Smooth muscle cell (in vitro differentiated cells): ENCODE measurements at regions not wholly inside any gene's neighbourhood (a gene's known extent, or its start where the extent isn't known, plus 50 kb on each side); places are given as distances from the start of the nearest gene placed in this dataset.
A peak's percentile ranks its signal among the peaks of the same experiment; 100 is the strongest.

ENCODE experiments used
- DNase-seq: peaks from one replicate; lab custom pipeline; 2025; ENCODE audit not compliant: unreplicated experiment; lab: John Stamatoyannopoulos, UW
- H2AFZ ChIP-seq: fragments of 200-600 bp; sonication (generic); 2 replicates; pipeline ENCODE4 v1.6.0; 2016; ENCODE audit warnings: antibody characterized with exemption, low read depth, mild to moderate bottlenecking
- H3F3A ChIP-seq: fragments of 200-600 bp; sonication (generic); 2 replicates; pipeline ENCODE4 v1.6.0; 2017; ENCODE audit warnings: antibody characterized with exemption, low read depth
- H3K27ac ChIP-seq: fragments of 200-600 bp; sonication (generic); 2 replicates; pipeline ENCODE4 v1.5.1; 2016; ENCODE audit warnings: low read depth, mild to moderate bottlenecking
- H3K27me3 ChIP-seq: fragments of 200-600 bp; sonication (generic); 2 replicates; pipeline ENCODE4 v1.6.1; 2016; ENCODE audit warnings: low read depth, mild to moderate bottlenecking
- H3K36me3 ChIP-seq: fragments of 200-600 bp; sonication (generic); 2 replicates; pipeline ENCODE4 v1.5.1; 2016; ENCODE audit warnings: low read depth
- H3K4me1 ChIP-seq: fragments of 200-600 bp; sonication (generic); 2 replicates; pipeline ENCODE4 v1.5.1; 2016; ENCODE audit warnings: low read depth
- H3K4me2 ChIP-seq: fragments of 200-600 bp; sonication (generic); 2 replicates; pipeline ENCODE4 v1.6.0; 2016; ENCODE audit warnings: mild to moderate bottlenecking
- H3K4me3 ChIP-seq: fragments of 200-600 bp; sonication (generic); 2 replicates; pipeline ENCODE4 v1.5.1; 2016; ENCODE audit warnings: mild to moderate bottlenecking
- H3K79me2 ChIP-seq: fragments of 200-600 bp; sonication (generic); 2 replicates; pipeline ENCODE4 v1.6.0; 2016; ENCODE audit warnings: low read depth, mild to moderate bottlenecking
- H3K9ac ChIP-seq: fragments of 200-600 bp; sonication (generic); 2 replicates; pipeline ENCODE4 v1.6.0; 2016; ENCODE audit warnings: low read depth
- H3K9me3 ChIP-seq: fragments of 200-600 bp; sonication (generic); replicated peaks from 2 replicates; pipeline ENCODE4 v1.5.1; 2016; ENCODE audit warnings: low read depth
- H4K20me1 ChIP-seq: fragments of 200-600 bp; sonication (generic); 2 replicates; pipeline ENCODE4 v1.6.0; 2016; ENCODE audit warnings: low read depth
- CTCF ChIP-seq: fragments of 200-600 bp; sonication (generic); IDR thresholded peaks from 2 replicates; pipeline ENCODE4 v1.5.1; 2017; ENCODE audit warnings: borderline replicate concordance, mild to moderate bottlenecking, antibody characterized with exemption; ENCODE audit not compliant: insufficient read depth, poor library complexity, severe bottlenecking
- WGBS: methylation state at CpG from one replicate; pipeline ENCODE4 v1.1.7; 2016; ENCODE audit warnings: low lambda C conversion rate; 5-methylcytosine and 5-hydroxymethylcytosine counted together

- H3K4me1 ChIP-seq, result peaks cover 29% of the 10 kb centered on the region
- H4K20me1 ChIP-seq, result no peaks in the 10 kb centered on the region
- H3K27ac ChIP-seq, result no peak overlapping the region
- WGBS, result 3% methylated on average over 17 of the region's 17 CpGs
- H3K36me3 ChIP-seq, result no peaks in the 10 kb centered on the region
- no peak overlapping the region for H3K9ac ChIP-seq
- H3K79me2 ChIP-seq, result no peaks in the 10 kb centered on the region
- H2AFZ ChIP-seq, result peak overlapping the region; percentile 64
- peaks cover 89% of the 10 kb centered on the region for H3K27me3 ChIP-seq
- TF ChIP-seq CTCF, result no peak
- no peaks in the 10 kb centered on the region for H3F3A ChIP-seq
- no peak for DNase-seq
- peak overlapping the region; percentile 93 for H3K4me2 ChIP-seq
- peak overlapping the region; percentile 46 for H3K4me3 ChIP-seq
- H3K9me3 ChIP-seq, result no peaks in the 10 kb centered on the region
These were observed 296.7 kb downstream of the TFAP2C start for GRCh38 chr20:56925831-56926170.

- Histone ChIP-seq H3F3A (no peaks in the 10 kb centered on the region), H3K4me2 (no peak overlapping the region), H3K9ac (no peak overlapping the region), H3K27me3 (peaks cover 89% of the 10 kb centered on the region), H3K36me3 (no peaks in the 10 kb centered on the region), H4K20me1 (no peaks in the 10 kb centered on the region), H2AFZ (no peak overlapping the region), H3K4me1 (peaks cover 29% of the 10 kb centered on the region), H3K9me3 (no peaks in the 10 kb centered on the region), H3K4me3 (no peak overlapping the region), H3K27ac (no peak overlapping the region), H3K79me2 (no peaks in the 10 kb centered on the region)
- 69% methylated on average over 2 of the region's 2 CpGs for WGBS
- TF ChIP-seq CTCF, result no peak
- DNase-seq, result no peak
These were observed 297.4 kb downstream of the TFAP2C start for GRCh38 chr20:56926501-56926900.

- Histone ChIP-seq H3K9ac (no peak overlapping the region), H3K4me1 (peaks cover 29% of the 10 kb centered on the region), H3F3A (no peaks in the 10 kb centered on the region), H3K4me2 (no peak overlapping the region), H3K9me3 (no peaks in the 10 kb centered on the region), H3K36me3 (no peaks in the 10 kb centered on the region), H3K27ac (no peak overlapping the region), H3K27me3 (peaks cover 85% of the 10 kb centered on the region), H4K20me1 (no peaks in the 10 kb centered on the region), H3K79me2 (no peaks in the 10 kb centered on the region), H3K4me3 (no peak overlapping the region), H2AFZ (no peak overlapping the region)
- WGBS, result 80% methylated on average over 8 of the region's 8 CpGs
- TF ChIP-seq CTCF, result no peak
- no peak for DNase-seq
These were observed 298.0 kb downstream of the TFAP2C start for GRCh38 chr20:56927127-56927526.

GRCh38 chr20:56928007-56928406 lies 298.9 kb downstream of the TFAP2C start:
- no peak overlapping the region for H3K4me3 ChIP-seq
- no peak overlapping the region for H3K9ac ChIP-seq
- H3F3A ChIP-seq, result no peaks in the 10 kb centered on the region
- peaks cover 77% of the 10 kb centered on the region for H3K27me3 ChIP-seq
- no peak for DNase-seq
- H3K9me3 ChIP-seq, result no peaks in the 10 kb centered on the region
- H3K36me3 ChIP-seq, result no peaks in the 10 kb centered on the region
- no peaks in the 10 kb centered on the region for H4K20me1 ChIP-seq
- H3K4me2 ChIP-seq, result no peak overlapping the region
- no peaks in the 10 kb centered on the region for H3K79me2 ChIP-seq
- H3K27ac ChIP-seq, result no peak overlapping the region
- H3K4me1 ChIP-seq, result peaks cover 29% of the 10 kb centered on the region
- no peak overlapping the region for H2AFZ ChIP-seq
- WGBS, result 36% methylated on average over 2 of the region's 5 CpGs
- TF ChIP-seq CTCF, result no peak
